ENCODE measurements at regions not wholly inside any gene's neighbourhood (a gene's known extent, or its start where the extent isn't known, plus 50 kb on each side); places are given as distances from the start of the nearest gene placed in this dataset.
"Not testable (repeated sequence)": the region's sequence is repeated elsewhere in the genome, so short reads cannot be mapped to it uniquely, and the experiment has no call there.

- ATAC-seq, result no peak
- no peak for DNase-seq
- no peaks in the 10 kb centered on the region for H3K9me3 Mint-ChIP-seq
- H3K27me3 Mint-ChIP-seq (ENCODE audit: low read depth), result no peaks in the 10 kb centered on the region
- H3K4me3 Mint-ChIP-seq, result no peak overlapping the region
- H3K36me3 Mint-ChIP-seq (ENCODE audit: insufficient read depth), result no peaks in the 10 kb centered on the region
- H3K4me1 Mint-ChIP-seq (ENCODE audit: low read depth), result no peaks in the 10 kb centered on the region
These were observed 129.1 kb upstream of the ANKRD28 start for GRCh38 chr3:15926871-15927270.

- DNase-seq, result no peak
- no peak for ATAC-seq
- H3K36me3 Mint-ChIP-seq (ENCODE audit: insufficient read depth), result no peaks in the 10 kb centered on the region
- H3K4me1 Mint-ChIP-seq (ENCODE audit: low read depth), result no peaks in the 10 kb centered on the region
- H3K27me3 Mint-ChIP-seq (ENCODE audit: low read depth), result no peaks in the 10 kb centered on the region
- no peak overlapping the region for H3K4me3 Mint-ChIP-seq
- H3K9me3 Mint-ChIP-seq, result no peaks in the 10 kb centered on the region
These were observed 130.2 kb upstream of the ANKRD28 start for GRCh38 chr3:15927969-15928368.

GRCh38 chr3:15929944-15930571 lies 132.3 kb upstream of the ANKRD28 start:
- Mint-ChIP-seq H3K9me3 (no peaks in the 10 kb centered on the region), H3K4me3 (no peak overlapping the region)
- ATAC-seq, result no peak

GRCh38 chr3:15932348-15933300 lies 134.8 kb upstream of the ANKRD28 start:
- no peaks in the 10 kb centered on the region for H3K4me1 Mint-ChIP-seq (ENCODE audit: low read depth)
- DNase-seq (no peak), ATAC-seq (no peak)
- H3K9me3 Mint-ChIP-seq, result no peaks in the 10 kb centered on the region
- no peak overlapping the region for H3K4me3 Mint-ChIP-seq
- H3K36me3 Mint-ChIP-seq (ENCODE audit: insufficient read depth), result no peaks in the 10 kb centered on the region
- peaks cover 5% of the 10 kb centered on the region for H3K27me3 Mint-ChIP-seq (ENCODE audit: low read depth)

More at GRCh38 chr3:15929944-15930571, 132.3 kb upstream of the ANKRD28 start:
- no peaks in the 10 kb centered on the region for H3K36me3 Mint-ChIP-seq (ENCODE audit: insufficient read depth)
- H3K27me3 Mint-ChIP-seq (ENCODE audit: low read depth), result no peaks in the 10 kb centered on the region
- no peak for DNase-seq
- H3K4me1 Mint-ChIP-seq (ENCODE audit: low read depth), result no peaks in the 10 kb centered on the region

GRCh38 chr3:15933439-15934139 lies 135.8 kb upstream of the ANKRD28 start:
- peaks cover 5% of the 10 kb centered on the region for H3K27me3 Mint-ChIP-seq (ENCODE audit: low read depth)

GRCh38 chr3:15934389-15935195 lies 136.8 kb upstream of the ANKRD28 start:
- Mint-ChIP-seq H3K9me3 (no peaks in the 10 kb centered on the region), H3K36me3 (ENCODE audit: insufficient read depth) (no peaks in the 10 kb centered on the region), H3K4me1 (ENCODE audit: low read depth) (no peaks in the 10 kb centered on the region), H3K4me3 (no peak overlapping the region), H3K27me3 (ENCODE audit: low read depth) (peaks cover 5% of the 10 kb centered on the region)
- DNase-seq, result no peak
- no peak for ATAC-seq

More at GRCh38 chr3:15933439-15934139, 135.8 kb upstream of the ANKRD28 start:
- ATAC-seq (no peak), DNase-seq (no peak)
- no peaks in the 10 kb centered on the region for H3K4me1 Mint-ChIP-seq (ENCODE audit: low read depth)
- H3K9me3 Mint-ChIP-seq, result no peaks in the 10 kb centered on the region
- H3K36me3 Mint-ChIP-seq (ENCODE audit: insufficient read depth), result no peaks in the 10 kb centered on the region
- no peak overlapping the region for H3K4me3 Mint-ChIP-seq

GRCh38 chr3:15936312-15936711 lies 138.5 kb upstream of the ANKRD28 start:
- Mint-ChIP-seq H3K4me1 (ENCODE audit: low read depth) (no peaks in the 10 kb centered on the region), H3K27me3 (ENCODE audit: low read depth) (peaks cover 5% of the 10 kb centered on the region), H3K9me3 (peaks cover 4% of the 10 kb centered on the region), H3K4me3 (no peak overlapping the region), H3K36me3 (ENCODE audit: insufficient read depth) (no peaks in the 10 kb centered on the region)
- ATAC-seq (no peak), DNase-seq (no peak)

- no peak for DNase-seq
- ATAC-seq, result no peak
- peaks cover 4% of the 10 kb centered on the region for H3K9me3 Mint-ChIP-seq
- H3K27me3 Mint-ChIP-seq (ENCODE audit: low read depth), result peaks cover 5% of the 10 kb centered on the region
- H3K4me1 Mint-ChIP-seq (ENCODE audit: low read depth), result no peaks in the 10 kb centered on the region
- no peak overlapping the region for H3K4me3 Mint-ChIP-seq
- no peaks in the 10 kb centered on the region for H3K36me3 Mint-ChIP-seq (ENCODE audit: insufficient read depth)
These were observed 142.9 kb upstream of the ANKRD28 start for GRCh38 chr3:15940641-15941040.

GRCh38 chr3:15941457-15941856 lies 143.7 kb upstream of the ANKRD28 start:
- not testable (repeated sequence) for H3K4me3 Mint-ChIP-seq; ATAC-seq; H3K36me3 Mint-ChIP-seq (ENCODE audit: insufficient read depth); DNase-seq; H3K4me1 Mint-ChIP-seq (ENCODE audit: low read depth); H3K9me3 Mint-ChIP-seq; H3K27me3 Mint-ChIP-seq (ENCODE audit: low read depth)

- Mint-ChIP-seq H3K4me3 (no peak overlapping the region), H3K9me3 (peaks cover 4% of the 10 kb centered on the region), H3K27me3 (ENCODE audit: low read depth) (peaks cover 2% of the 10 kb centered on the region), H3K36me3 (ENCODE audit: insufficient read depth) (no peaks in the 10 kb centered on the region), H3K4me1 (ENCODE audit: low read depth) (no peaks in the 10 kb centered on the region)
- ATAC-seq (no peak), DNase-seq (no peak)
These were observed 144.2 kb upstream of the ANKRD28 start for GRCh38 chr3:15941958-15942357.

- no peak overlapping the region for H3K4me3 Mint-ChIP-seq
These were observed 144.7 kb upstream of the ANKRD28 start for GRCh38 chr3:15942462-15942861.

GRCh38 chr3:15942936-15943335 lies 145.2 kb upstream of the ANKRD28 start:
- Mint-ChIP-seq H3K36me3 (ENCODE audit: insufficient read depth) (no peaks in the 10 kb centered on the region), H3K4me3 (no peak overlapping the region), H3K27me3 (ENCODE audit: low read depth) (no peaks in the 10 kb centered on the region), H3K9me3 (peaks cover 4% of the 10 kb centered on the region), H3K4me1 (ENCODE audit: low read depth) (no peaks in the 10 kb centered on the region)
- ATAC-seq, result no peak
- no peak for DNase-seq

More at GRCh38 chr3:15942462-15942861, 144.7 kb upstream of the ANKRD28 start:
- ATAC-seq (no peak), DNase-seq (no peak)
- Mint-ChIP-seq H3K27me3 (ENCODE audit: low read depth) (no peaks in the 10 kb centered on the region), H3K9me3 (peaks cover 4% of the 10 kb centered on the region), H3K4me1 (ENCODE audit: low read depth) (no peaks in the 10 kb centered on the region), H3K36me3 (ENCODE audit: insufficient read depth) (no peaks in the 10 kb centered on the region)

GRCh38 chr3:15948388-15948787 lies 150.6 kb upstream of the ANKRD28 start:
- DNase-seq, result no peak
- H3K36me3 Mint-ChIP-seq (ENCODE audit: insufficient read depth), result no peaks in the 10 kb centered on the region
- H3K4me3 Mint-ChIP-seq, result no peak overlapping the region
- no peaks in the 10 kb centered on the region for H3K4me1 Mint-ChIP-seq (ENCODE audit: low read depth)
- H3K27me3 Mint-ChIP-seq (ENCODE audit: low read depth), result no peaks in the 10 kb centered on the region
- no peaks in the 10 kb centered on the region for H3K9me3 Mint-ChIP-seq
- ATAC-seq, result no peak

Data from activated T-cell treated with anti-CD3 and anti-CD28 coated beads, Interleukin-2, amount 50 U/mL, for 4 hours (primary cell).